Liver (tissue), 3 donors: ENCODE measurements at regions not wholly inside any gene's neighbourhood (a gene's known extent, or its start where the extent isn't known, plus 50 kb on each side); places are given as distances from the start of the nearest gene placed in this dataset.

Source experiments
- EGR1 ChIP-seq, 2 donors: IDR thresholded peaks; 2 replicates each; pipeline ENCODE4 v1.6.1; 2016 to 2018; ENCODE audit warnings: antibody characterized with exemption in 2 of 2, low read depth in 2 of 2
- FOXA1 ChIP-seq: IDR thresholded peaks from 2 replicates; pipeline ENCODE4 v1.6.1; 2016; ENCODE audit warnings: antibody characterized with exemption
- JUND ChIP-seq, 2 donors: IDR thresholded peaks; 2 replicates each; pipeline ENCODE4 v1.6.1; 2016; ENCODE audit warnings: antibody characterized with exemption in 2 of 2
- MAX ChIP-seq: IDR thresholded peaks from 2 replicates; pipeline ENCODE4 v1.6.1; 2016; ENCODE audit warnings: antibody characterized with exemption
- SP1 ChIP-seq: IDR thresholded peaks from 2 replicates; pipeline ENCODE4 v1.6.1; 2018; ENCODE audit warnings: antibody characterized with exemption, mild to moderate bottlenecking
- YY1 ChIP-seq: IDR thresholded peaks from 2 replicates; pipeline ENCODE4 v1.6.1; 2016; ENCODE audit warnings: antibody characterized with exemption, mild to moderate bottlenecking
- TF ChIP-seq, protein P1 (sequence below): IDR thresholded peaks from 2 replicates; pipeline ENCODE4 v1.6.1; 2016; ENCODE audit warnings: antibody characterized with exemption, mild to moderate bottlenecking
- TF ChIP-seq, protein P2 (sequence below): fragments of 150-350 bp; IDR thresholded peaks from 2 replicates; pipeline ENCODE4 v1.5.1; 2017; ENCODE audit warnings: improper control_type of control experiment, low read depth, low read length; ENCODE audit not compliant: missing input control
- donor health status: healthy.
- donor health status: healthy.

DNA sequence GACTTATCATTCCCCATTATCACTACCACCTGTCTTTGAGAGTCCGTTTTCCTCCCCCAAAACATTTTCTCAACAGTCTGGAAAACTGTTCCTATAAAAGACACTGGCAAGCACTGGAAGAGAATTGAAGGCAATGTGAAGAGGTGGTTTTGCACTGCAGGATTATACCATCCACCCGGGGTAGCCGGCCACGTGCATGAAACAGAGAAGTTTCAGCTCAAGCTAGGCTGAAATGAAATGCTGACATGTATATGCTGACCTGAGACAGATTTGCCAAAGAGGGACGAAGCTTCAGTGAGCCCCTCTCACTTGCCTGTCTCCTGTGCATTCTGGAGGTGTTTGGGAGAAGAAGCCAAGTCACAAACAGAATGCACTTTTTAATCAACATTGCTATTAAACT lies 567.0 kb downstream of the EBF1 start:
- TF ChIP-seq, protein P1, sequence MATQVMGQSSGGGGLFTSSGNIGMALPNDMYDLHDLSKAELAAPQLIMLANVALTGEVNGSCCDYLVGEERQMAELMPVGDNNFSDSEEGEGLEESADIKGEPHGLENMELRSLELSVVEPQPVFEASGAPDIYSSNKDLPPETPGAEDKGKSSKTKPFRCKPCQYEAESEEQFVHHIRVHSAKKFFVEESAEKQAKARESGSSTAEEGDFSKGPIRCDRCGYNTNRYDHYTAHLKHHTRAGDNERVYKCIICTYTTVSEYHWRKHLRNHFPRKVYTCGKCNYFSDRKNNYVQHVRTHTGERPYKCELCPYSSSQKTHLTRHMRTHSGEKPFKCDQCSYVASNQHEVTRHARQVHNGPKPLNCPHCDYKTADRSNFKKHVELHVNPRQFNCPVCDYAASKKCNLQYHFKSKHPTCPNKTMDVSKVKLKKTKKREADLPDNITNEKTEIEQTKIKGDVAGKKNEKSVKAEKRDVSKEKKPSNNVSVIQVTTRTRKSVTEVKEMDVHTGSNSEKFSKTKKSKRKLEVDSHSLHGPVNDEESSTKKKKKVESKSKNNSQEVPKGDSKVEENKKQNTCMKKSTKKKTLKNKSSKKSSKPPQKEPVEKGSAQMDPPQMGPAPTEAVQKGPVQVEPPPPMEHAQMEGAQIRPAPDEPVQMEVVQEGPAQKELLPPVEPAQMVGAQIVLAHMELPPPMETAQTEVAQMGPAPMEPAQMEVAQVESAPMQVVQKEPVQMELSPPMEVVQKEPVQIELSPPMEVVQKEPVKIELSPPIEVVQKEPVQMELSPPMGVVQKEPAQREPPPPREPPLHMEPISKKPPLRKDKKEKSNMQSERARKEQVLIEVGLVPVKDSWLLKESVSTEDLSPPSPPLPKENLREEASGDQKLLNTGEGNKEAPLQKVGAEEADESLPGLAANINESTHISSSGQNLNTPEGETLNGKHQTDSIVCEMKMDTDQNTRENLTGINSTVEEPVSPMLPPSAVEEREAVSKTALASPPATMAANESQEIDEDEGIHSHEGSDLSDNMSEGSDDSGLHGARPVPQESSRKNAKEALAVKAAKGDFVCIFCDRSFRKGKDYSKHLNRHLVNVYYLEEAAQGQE: no peak
- TF ChIP-seq, protein P2, sequence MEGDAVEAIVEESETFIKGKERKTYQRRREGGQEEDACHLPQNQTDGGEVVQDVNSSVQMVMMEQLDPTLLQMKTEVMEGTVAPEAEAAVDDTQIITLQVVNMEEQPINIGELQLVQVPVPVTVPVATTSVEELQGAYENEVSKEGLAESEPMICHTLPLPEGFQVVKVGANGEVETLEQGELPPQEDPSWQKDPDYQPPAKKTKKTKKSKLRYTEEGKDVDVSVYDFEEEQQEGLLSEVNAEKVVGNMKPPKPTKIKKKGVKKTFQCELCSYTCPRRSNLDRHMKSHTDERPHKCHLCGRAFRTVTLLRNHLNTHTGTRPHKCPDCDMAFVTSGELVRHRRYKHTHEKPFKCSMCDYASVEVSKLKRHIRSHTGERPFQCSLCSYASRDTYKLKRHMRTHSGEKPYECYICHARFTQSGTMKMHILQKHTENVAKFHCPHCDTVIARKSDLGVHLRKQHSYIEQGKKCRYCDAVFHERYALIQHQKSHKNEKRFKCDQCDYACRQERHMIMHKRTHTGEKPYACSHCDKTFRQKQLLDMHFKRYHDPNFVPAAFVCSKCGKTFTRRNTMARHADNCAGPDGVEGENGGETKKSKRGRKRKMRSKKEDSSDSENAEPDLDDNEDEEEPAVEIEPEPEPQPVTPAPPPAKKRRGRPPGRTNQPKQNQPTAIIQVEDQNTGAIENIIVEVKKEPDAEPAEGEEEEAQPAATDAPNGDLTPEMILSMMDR: no peak
- TF ChIP-seq YY1: no peak
- no peak for TF ChIP-seq SP1
- no peak for TF ChIP-seq FOXA1
- no peak for TF ChIP-seq MAX
- no peak for TF ChIP-seq JUND (IDR thresholded peaks at IDR 0.05)
- no peak for TF ChIP-seq EGR1 (IDR thresholded peaks at IDR 0.05; ENCODE audit: low read depth in 2 of 2)
